Vagina (tissue), 2 donors: ENCODE measurements at regions not wholly inside any gene's neighbourhood (a gene's known extent, or its start where the extent isn't known, plus 50 kb on each side); places are given as distances from the start of the nearest gene placed in this dataset.

ENCODE experiments used
- DNase-seq, 2 donors: peaks; one replicate each; pipeline ENCODE4 v3.0.0-alpha.2; 2017; ENCODE audit errors: extremely low spot score in 2 of 2
- H3K27ac ChIP-seq: fragments of 200-600 bp; sonication (generic); one replicate; pipeline ENCODE4 v1.5.1; 2019
- H3K27me3 ChIP-seq: fragments of 200-600 bp; sonication (generic); one replicate; pipeline ENCODE4 v1.5.1; 2019
- H3K36me3 ChIP-seq, 2 donors: fragments of 200-600 bp; sonication (generic); one replicate each; pipeline ENCODE4 v1.5.1; 2017 to 2019
- H3K4me1 ChIP-seq: fragments of 200-600 bp; sonication (generic); one replicate; pipeline ENCODE4 v1.5.1; 2019
- H3K4me3 ChIP-seq, 2 donors: fragments of 200-600 bp; sonication (generic); 1 replicate in 1 of 2; 2 replicates in 1 of 2; pipeline ENCODE4 v1.5.1; 2016 to 2019
- H3K9me3 ChIP-seq: fragments of 200-600 bp; sonication (generic); one replicate; pipeline ENCODE4 v1.5.1; 2019
- POLR2A ChIP-seq, 2 donors: fragments of 450-650 bp; IDR thresholded peaks; one replicate each; pipeline ENCODE4 v1.6.1; 2017; ENCODE audit warnings: antibody characterized with exemption in 2 of 2, mild to moderate bottlenecking in 2 of 2, moderate library complexity in 2 of 2
- POLR2AphosphoS5 ChIP-seq, 2 donors: sonication (generic); formaldehyde crosslinking; IDR thresholded peaks; one replicate each; pipeline ENCODE4 v1.9.0; 2017; ENCODE audit warnings: antibody characterized with exemption in 2 of 2, mild to moderate bottlenecking in 2 of 2, low read depth in 1 of 2; ENCODE audit not compliant: insufficient read depth in 1 of 2
- intact Hi-C: fragments of 100-400 bp; cut with DNase I; formaldehyde crosslinking; loops from one replicate; pipeline ENCODE4 v1.15.1; 2023
- TF ChIP-seq, protein P1 (sequence below), 3 experiments: fragments of 450-650 bp in 2 of 3; fragments of 200-600 bp in 1 of 3; sonication (generic) in 1 of 3; IDR thresholded peaks; one replicate each; pipeline ENCODE4 v1.5.1; 2017 to 2019; ENCODE audit warnings: antibody characterized with exemption in 3 of 3, mild to moderate bottlenecking in 2 of 3, moderate library complexity in 2 of 3

- no peak for DNase-seq
- no peaks in the 10 kb centered on the region for H3K36me3 ChIP-seq
- TF ChIP-seq, protein P1, sequence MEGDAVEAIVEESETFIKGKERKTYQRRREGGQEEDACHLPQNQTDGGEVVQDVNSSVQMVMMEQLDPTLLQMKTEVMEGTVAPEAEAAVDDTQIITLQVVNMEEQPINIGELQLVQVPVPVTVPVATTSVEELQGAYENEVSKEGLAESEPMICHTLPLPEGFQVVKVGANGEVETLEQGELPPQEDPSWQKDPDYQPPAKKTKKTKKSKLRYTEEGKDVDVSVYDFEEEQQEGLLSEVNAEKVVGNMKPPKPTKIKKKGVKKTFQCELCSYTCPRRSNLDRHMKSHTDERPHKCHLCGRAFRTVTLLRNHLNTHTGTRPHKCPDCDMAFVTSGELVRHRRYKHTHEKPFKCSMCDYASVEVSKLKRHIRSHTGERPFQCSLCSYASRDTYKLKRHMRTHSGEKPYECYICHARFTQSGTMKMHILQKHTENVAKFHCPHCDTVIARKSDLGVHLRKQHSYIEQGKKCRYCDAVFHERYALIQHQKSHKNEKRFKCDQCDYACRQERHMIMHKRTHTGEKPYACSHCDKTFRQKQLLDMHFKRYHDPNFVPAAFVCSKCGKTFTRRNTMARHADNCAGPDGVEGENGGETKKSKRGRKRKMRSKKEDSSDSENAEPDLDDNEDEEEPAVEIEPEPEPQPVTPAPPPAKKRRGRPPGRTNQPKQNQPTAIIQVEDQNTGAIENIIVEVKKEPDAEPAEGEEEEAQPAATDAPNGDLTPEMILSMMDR (IDR thresholded peaks at IDR 0.05), result no peak
- TF ChIP-seq POLR2AphosphoS5 (IDR thresholded peaks at IDR 0.05; ENCODE audit: insufficient read depth in 1 of 2, low read depth in 1 of 2) (no peak), POLR2A (IDR thresholded peaks at IDR 0.05) (no peak)
- no peak overlapping the region for H3K4me3 ChIP-seq
- no peaks in the 10 kb centered on the region for H3K4me1 ChIP-seq
- H3K9me3 ChIP-seq, result no peaks in the 10 kb centered on the region
- H3K27me3 ChIP-seq, result no peaks in the 10 kb centered on the region
- H3K27ac ChIP-seq, result no peak overlapping the region
- intact Hi-C loops, result no loop called here
These were observed 60.1 kb upstream of the ASXL3 start for GRCh38 chr18:33517950-33518349.

DNA sequence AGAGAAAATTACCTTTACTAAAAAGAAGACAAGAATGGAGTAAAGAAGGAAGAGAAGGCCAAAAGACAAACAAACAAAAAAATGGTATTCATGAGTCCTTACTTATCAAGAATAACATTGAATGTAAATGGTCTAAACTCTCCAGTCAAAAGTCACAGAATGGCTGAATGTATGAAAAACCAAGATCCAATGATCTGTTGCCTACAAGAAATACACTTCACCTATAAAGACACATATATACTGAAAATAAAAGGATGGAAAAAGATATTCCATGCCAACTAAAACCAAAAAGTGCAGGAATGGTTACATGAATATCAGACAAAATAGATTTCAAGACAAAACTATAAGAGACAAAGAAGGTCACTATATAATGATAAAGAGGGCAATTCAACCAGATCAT is 65.0 kb upstream of the ASXL3 start:
- Histone ChIP-seq H3K36me3 (no peaks in the 10 kb centered on the region), H3K27ac (no peak overlapping the region), H3K4me3 (no peak overlapping the region), H3K9me3 (no peaks in the 10 kb centered on the region), H3K27me3 (no peaks in the 10 kb centered on the region), H3K4me1 (no peaks in the 10 kb centered on the region)
- no peak for TF ChIP-seq POLR2A (IDR thresholded peaks at IDR 0.05)
- TF ChIP-seq, protein P1 (IDR thresholded peaks at IDR 0.05), result no peak
- TF ChIP-seq POLR2AphosphoS5 (IDR thresholded peaks at IDR 0.05; ENCODE audit: insufficient read depth in 1 of 2, low read depth in 1 of 2), result no peak
- intact Hi-C loops, result no loop called here
- DNase-seq, result no peak

- Histone ChIP-seq H3K27ac (no peak overlapping the region), H3K36me3 (no peaks in the 10 kb centered on the region), H3K4me3 (no peak overlapping the region), H3K9me3 (no peaks in the 10 kb centered on the region), H3K27me3 (no peaks in the 10 kb centered on the region), H3K4me1 (no peaks in the 10 kb centered on the region)
- TF ChIP-seq POLR2AphosphoS5 (IDR thresholded peaks at IDR 0.05; ENCODE audit: insufficient read depth in 1 of 2, low read depth in 1 of 2) (no peak), POLR2A (IDR thresholded peaks at IDR 0.05) (no peak)
- TF ChIP-seq, protein P1 (IDR thresholded peaks at IDR 0.05), result no peak
- DNase-seq, result no peak
- intact Hi-C loops, result no loop called here
These were observed 66.5 kb upstream of the CCDC178 start for GRCh38 chr18:33507019-33507418.

DNA sequence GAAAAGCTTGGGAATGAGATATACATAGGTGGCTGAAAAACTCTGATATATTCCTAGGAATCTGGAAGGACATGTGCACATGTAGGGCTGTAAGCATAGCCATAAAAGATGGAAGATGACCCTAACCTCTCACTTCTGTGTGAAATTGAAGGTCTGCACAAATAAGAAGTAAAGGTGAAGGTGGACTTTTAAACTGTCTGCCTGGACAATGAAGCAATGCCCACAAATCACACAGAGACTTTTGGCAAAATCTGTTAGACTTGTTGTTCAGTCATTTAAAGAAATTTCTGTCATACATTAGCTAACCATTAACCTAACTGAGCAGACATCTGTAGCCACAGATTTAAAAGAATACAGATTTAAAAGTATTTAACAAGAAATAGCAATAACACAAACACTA is 65.3 kb upstream of the CCDC178 start:
- H3K27me3 ChIP-seq, result no peaks in the 10 kb centered on the region
- intact Hi-C loops, result no loop called here
- TF ChIP-seq, protein P1 (IDR thresholded peaks at IDR 0.05), result no peak
- TF ChIP-seq POLR2AphosphoS5 (IDR thresholded peaks at IDR 0.05; ENCODE audit: insufficient read depth in 1 of 2, low read depth in 1 of 2), result no peak
- TF ChIP-seq POLR2A (IDR thresholded peaks at IDR 0.05), result no peak
- H3K27ac ChIP-seq, result no peak overlapping the region
- no peak for DNase-seq
- H3K36me3 ChIP-seq, result no peaks in the 10 kb centered on the region
- H3K4me3 ChIP-seq, result no peak overlapping the region
- H3K9me3 ChIP-seq, result no peaks in the 10 kb centered on the region
- H3K4me1 ChIP-seq, result no peaks in the 10 kb centered on the region

- H3K9me3 ChIP-seq, result no peaks in the 10 kb centered on the region
- intact Hi-C loops, result no loop called here
- no peak for DNase-seq
- H3K27ac ChIP-seq, result no peak overlapping the region
- no peak overlapping the region for H3K4me3 ChIP-seq
- no peaks in the 10 kb centered on the region for H3K27me3 ChIP-seq
- no peaks in the 10 kb centered on the region for H3K4me1 ChIP-seq
- TF ChIP-seq, protein P1 (IDR thresholded peaks at IDR 0.05), result no peak
- TF ChIP-seq POLR2A (IDR thresholded peaks at IDR 0.05) (no peak), POLR2AphosphoS5 (IDR thresholded peaks at IDR 0.05; ENCODE audit: insufficient read depth in 1 of 2, low read depth in 1 of 2) (no peak)
- no peaks in the 10 kb centered on the region for H3K36me3 ChIP-seq
These were observed 64.8 kb upstream of the CCDC178 start for GRCh38 chr18:33505297-33505696.
